ENCODE measurements at regions not wholly inside any gene's neighbourhood (a gene's known extent, or its start where the extent isn't known, plus 50 kb on each side); places are given as distances from the start of the nearest gene placed in this dataset.

GRCh38 chr1:61607448-61607847, 117.5 kb downstream of the TM2D1 start:
- TF ChIP-seq CTCF (IDR thresholded peaks at IDR 0.05) (no peak), POLR2A (IDR thresholded peaks at IDR 0.05) (no peak), POLR2AphosphoS5 (IDR thresholded peaks at IDR 0.05) (no peak), EP300 (IDR thresholded peaks at IDR 0.05) (no peak)

All from sigmoid colon (tissue), 4 donors.